ENCODE measurements at regions not wholly inside any gene's neighbourhood (a gene's known extent, or its start where the extent isn't known, plus 50 kb on each side); places are given as distances from the start of the nearest gene placed in this dataset.

- TF ChIP-seq, protein P1, sequence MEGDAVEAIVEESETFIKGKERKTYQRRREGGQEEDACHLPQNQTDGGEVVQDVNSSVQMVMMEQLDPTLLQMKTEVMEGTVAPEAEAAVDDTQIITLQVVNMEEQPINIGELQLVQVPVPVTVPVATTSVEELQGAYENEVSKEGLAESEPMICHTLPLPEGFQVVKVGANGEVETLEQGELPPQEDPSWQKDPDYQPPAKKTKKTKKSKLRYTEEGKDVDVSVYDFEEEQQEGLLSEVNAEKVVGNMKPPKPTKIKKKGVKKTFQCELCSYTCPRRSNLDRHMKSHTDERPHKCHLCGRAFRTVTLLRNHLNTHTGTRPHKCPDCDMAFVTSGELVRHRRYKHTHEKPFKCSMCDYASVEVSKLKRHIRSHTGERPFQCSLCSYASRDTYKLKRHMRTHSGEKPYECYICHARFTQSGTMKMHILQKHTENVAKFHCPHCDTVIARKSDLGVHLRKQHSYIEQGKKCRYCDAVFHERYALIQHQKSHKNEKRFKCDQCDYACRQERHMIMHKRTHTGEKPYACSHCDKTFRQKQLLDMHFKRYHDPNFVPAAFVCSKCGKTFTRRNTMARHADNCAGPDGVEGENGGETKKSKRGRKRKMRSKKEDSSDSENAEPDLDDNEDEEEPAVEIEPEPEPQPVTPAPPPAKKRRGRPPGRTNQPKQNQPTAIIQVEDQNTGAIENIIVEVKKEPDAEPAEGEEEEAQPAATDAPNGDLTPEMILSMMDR (IDR thresholded peaks at IDR 0.05; ENCODE audit: low read depth, low read length, poor library complexity, severe bottlenecking), result no peak
- TF ChIP-seq EZH2phosphoT487 (IDR thresholded peaks at IDR 0.05; ENCODE audit: borderline replicate concordance, low read length), result no peak
Observed at GRCh38 chr6:170022827-170023619, 267.9 kb downstream of the DLL1 start.
